Loucy (cell line): ENCODE measurements at regions not wholly inside any gene's neighbourhood (a gene's known extent, or its start where the extent isn't known, plus 50 kb on each side); places are given as distances from the start of the nearest gene placed in this dataset.

Experiments used
- CTCF ChIP-seq: fragments of 200-600 bp; sonication (generic); conservative IDR thresholded peaks from 2 replicates; pipeline ENCODE4 v1.5.1; 2014; ENCODE audit warnings: mild to moderate bottlenecking, antibody characterized with exemption, low read length
- EZH2phosphoT487 ChIP-seq: fragments of 200-600 bp; IDR thresholded peaks from 2 replicates; pipeline ENCODE4 v1.6.1; 2018; ENCODE audit warnings: antibody characterized with exemption, mild to moderate bottlenecking, moderate library complexity, borderline replicate concordance

DNA sequence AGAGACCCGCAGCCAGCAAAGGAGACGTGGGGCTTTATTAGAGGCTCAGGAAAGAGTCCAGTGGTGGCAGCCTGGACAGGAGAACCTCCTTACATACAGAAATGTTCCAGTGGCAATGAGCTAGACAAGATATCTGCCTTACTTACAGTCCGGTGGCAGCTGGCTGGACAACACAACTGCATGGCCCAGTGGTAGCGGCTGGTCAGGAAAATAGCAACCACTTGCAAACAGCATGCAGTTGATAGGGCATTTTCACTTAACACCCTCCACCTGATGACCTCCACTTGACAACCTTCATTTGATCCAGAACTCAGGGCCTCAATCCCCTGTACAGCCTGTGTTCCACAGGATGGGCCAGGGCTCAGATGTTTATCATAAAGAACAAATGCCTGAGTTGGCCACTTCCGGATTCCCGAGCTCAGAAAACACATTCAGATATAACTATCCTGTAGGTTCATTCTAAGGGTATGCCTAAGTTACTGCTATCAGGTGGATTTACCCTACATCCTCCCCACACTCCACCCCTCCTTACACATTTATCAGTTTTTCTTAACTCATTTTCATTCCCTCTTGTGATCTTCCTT is 63.3 kb upstream of the ITPRID2 start:
- TF ChIP-seq CTCF: no peak
- TF ChIP-seq EZH2phosphoT487: no peak
